ENCODE measurements at regions not wholly inside any gene's neighbourhood (a gene's known extent, or its start where the extent isn't known, plus 50 kb on each side); places are given as distances from the start of the nearest gene placed in this dataset.

GRCh38 chr18:24831081-24831480, 370.6 kb downstream of the HRH4 start:
- no peak for DNase-seq (ENCODE audit: low spot score)

- DNase-seq (ENCODE audit: low spot score), result no peak
Observed at GRCh38 chr18:24831871-24832665, 371.6 kb downstream of the HRH4 start.

- DNase-seq (ENCODE audit: low spot score), result no peak
Observed at GRCh38 chr18:24835751-24836150, 375.3 kb downstream of the HRH4 start.

GRCh38 chr18:24837066-24837465, 376.6 kb downstream of the HRH4 start:
- no peak for DNase-seq (ENCODE audit: low spot score)

- no peak for DNase-seq (ENCODE audit: low spot score)
Observed at GRCh38 chr18:24840051-24840450, 379.6 kb downstream of the HRH4 start.

GRCh38 chr18:24840640-24841039, 380.2 kb downstream of the HRH4 start:
- DNase-seq (ENCODE audit: low spot score), result no peak

GRCh38 chr18:24841536-24841935, 381.1 kb downstream of the HRH4 start:
- DNase-seq (ENCODE audit: low spot score), result no peak

GRCh38 chr18:24843123-24843522, 382.7 kb downstream of the HRH4 start:
- no peak for DNase-seq (ENCODE audit: low spot score)

GRCh38 chr18:24846138-24846537, 385.7 kb downstream of the HRH4 start:
- DNase-seq (ENCODE audit: low spot score), result no peak

- DNase-seq (ENCODE audit: low spot score), result no peak
Observed at GRCh38 chr18:24850532-24850931, 390.1 kb downstream of the HRH4 start.

- no peak for DNase-seq (ENCODE audit: low spot score)
Observed at GRCh38 chr18:24853076-24853475, 392.6 kb downstream of the HRH4 start.

- DNase-seq (ENCODE audit: low spot score), result no peak
Observed at GRCh38 chr18:24860978-24861680, 400.7 kb downstream of the HRH4 start.

GRCh38 chr18:24862201-24862816, 401.9 kb downstream of the HRH4 start:
- DNase-seq (ENCODE audit: low spot score), result peak; percentile 10

- DNase-seq (ENCODE audit: low spot score), result no peak
Observed at GRCh38 chr18:24868311-24868710, 407.9 kb downstream of the HRH4 start.

- no peak for DNase-seq (ENCODE audit: low spot score)
Observed at GRCh38 chr18:24868760-24869237, 408.4 kb downstream of the HRH4 start.

GRCh38 chr18:24869285-24869684, 408.8 kb downstream of the HRH4 start:
- DNase-seq (ENCODE audit: low spot score), result no peak

- no peak for DNase-seq (ENCODE audit: low spot score)
Observed at GRCh38 chr18:24875286-24875685, 414.8 kb downstream of the HRH4 start.

GRCh38 chr18:24875777-24876176, 415.3 kb downstream of the HRH4 start:
- DNase-seq (ENCODE audit: low spot score), result no peak

- DNase-seq (ENCODE audit: low spot score), result no peak
Observed at GRCh38 chr18:24876266-24876665, 415.8 kb downstream of the HRH4 start.

- no peak for DNase-seq (ENCODE audit: low spot score)
Observed at GRCh38 chr18:24877066-24877465, 416.6 kb downstream of the HRH4 start.

- DNase-seq (ENCODE audit: low spot score), result no peak
Observed at GRCh38 chr18:24877546-24877945, 417.1 kb downstream of the HRH4 start.

GRCh38 chr18:24878289-24878688, 417.9 kb downstream of the HRH4 start:
- DNase-seq (ENCODE audit: low spot score), result no peak

- DNase-seq (ENCODE audit: low spot score), result no peak
Observed at GRCh38 chr18:24885276-24885675, 424.8 kb downstream of the HRH4 start.
